ENCODE measurements at regions not wholly inside any gene's neighbourhood (a gene's known extent, or its start where the extent isn't known, plus 50 kb on each side); places are given as distances from the start of the nearest gene placed in this dataset.

GRCh38 chr16:51779240-51779639 lies 628.2 kb upstream of the SALL1 start:
- TF ChIP-seq CTCF (IDR thresholded peaks at IDR 0.05) (no peak), POLR2AphosphoS5 (IDR thresholded peaks at IDR 0.05) (no peak), POLR2A (IDR thresholded peaks at IDR 0.05; ENCODE audit: low read depth) (no peak)
